Astrocyte (in vitro differentiated cells and primary cell): ENCODE measurements at regions not wholly inside any gene's neighbourhood (a gene's known extent, or its start where the extent isn't known, plus 50 kb on each side); places are given as distances from the start of the nearest gene placed in this dataset.

ENCODE experiments used
- DNase-seq: peaks from one replicate; pipeline ENCODE4 v3.0.0-alpha.2; 2010; ENCODE audit warnings: low read depth
- FAIRE-seq: peaks from 2 replicates; lab custom pipeline; 2011; peaks lifted over from hg19 to GRCh38; lab: Jason Lieb, UNC
- H2AFZ ChIP-seq: 2 replicates; pipeline ENCODE4 v1.6.0; 2012; ENCODE audit warnings: low read depth, low read length, inconsistent platforms
- H3K27ac ChIP-seq: 2 replicates; pipeline ENCODE4 v1.5.1; 2011; ENCODE audit warnings: low read depth, low read length, inconsistent platforms
- H3K27me3 ChIP-seq: 2 replicates; pipeline ENCODE4 v1.6.0; 2011; ENCODE audit warnings: low read length, inconsistent platforms; ENCODE audit not compliant: insufficient read depth
- H3K36me3 ChIP-seq: 2 replicates; pipeline ENCODE4 v1.5.1; 2011; ENCODE audit warnings: low read length, inconsistent platforms; ENCODE audit not compliant: insufficient read depth
- H3K4me1 ChIP-seq: 2 replicates; pipeline ENCODE4 v1.5.1; 2011; ENCODE audit warnings: low read length, inconsistent platforms; ENCODE audit not compliant: insufficient read depth
- H3K4me2 ChIP-seq: 2 replicates; pipeline ENCODE4 v1.6.0; 2012; ENCODE audit warnings: low read length, inconsistent platforms
- H3K4me3 ChIP-seq: 2 replicates; pipeline ENCODE4 v1.5.1; 2011; ENCODE audit warnings: low read depth, mild to moderate bottlenecking, low read length, inconsistent platforms; ENCODE audit not compliant: insufficient read depth
- H3K79me2 ChIP-seq: 2 replicates; pipeline ENCODE4 v1.6.0; 2012; ENCODE audit warnings: mild to moderate bottlenecking, low read length, inconsistent platforms; ENCODE audit not compliant: insufficient read depth
- H3K9ac ChIP-seq: 2 replicates; pipeline ENCODE4 v1.6.0; 2012; ENCODE audit warnings: mild to moderate bottlenecking, low read length, inconsistent platforms
- H3K9me3 ChIP-seq: 2 replicates; pipeline ENCODE4 v1.5.1; 2012; ENCODE audit warnings: low read depth, mild to moderate bottlenecking, low read length, inconsistent platforms; ENCODE audit not compliant: insufficient read depth
- H4K20me1 ChIP-seq: 2 replicates; pipeline ENCODE4 v1.6.0; 2012; ENCODE audit warnings: low read length, inconsistent platforms; ENCODE audit not compliant: insufficient read depth
- H3K27ac Mint-ChIP-seq: one replicate; pipeline ENCODE4 v1.8.0; 2021; ENCODE audit warnings: mild to moderate bottlenecking, mixed read lengths; ENCODE audit not compliant: unreplicated experiment
- H3K27me3 Mint-ChIP-seq: one replicate; pipeline ENCODE4 v1.8.0; 2021; ENCODE audit warnings: low read depth, mixed read lengths; ENCODE audit not compliant: unreplicated experiment
- H3K36me3 Mint-ChIP-seq: one replicate; pipeline ENCODE4 v1.8.0; 2021; ENCODE audit warnings: low read depth, mixed read lengths; ENCODE audit not compliant: unreplicated experiment
- H3K4me1 Mint-ChIP-seq: one replicate; pipeline ENCODE4 v1.8.0; 2021; ENCODE audit warnings: low read depth, mixed read lengths; ENCODE audit not compliant: unreplicated experiment
- H3K4me3 Mint-ChIP-seq: one replicate; pipeline ENCODE4 v1.8.0; 2021; ENCODE audit warnings: mild to moderate bottlenecking, moderate library complexity, mixed read lengths; ENCODE audit not compliant: unreplicated experiment
- H3K9me3 Mint-ChIP-seq: one replicate; pipeline ENCODE4 v1.8.0; 2021; ENCODE audit warnings: mild to moderate bottlenecking, mixed read lengths; ENCODE audit not compliant: unreplicated experiment
- EZH2 ChIP-seq: IDR thresholded peaks from 2 replicates; pipeline ENCODE4 v1.6.1; 2012; ENCODE audit warnings: mild to moderate bottlenecking, low read length, inconsistent platforms; ENCODE audit not compliant: insufficient read depth
- TF ChIP-seq, protein P1 (sequence below): IDR thresholded peaks from 2 replicates; pipeline ENCODE4 v1.5.1; 2011; ENCODE audit warnings: low read depth, mild to moderate bottlenecking, inconsistent platforms, low read length, moderate library complexity; ENCODE audit not compliant: insufficient read depth

DNA sequence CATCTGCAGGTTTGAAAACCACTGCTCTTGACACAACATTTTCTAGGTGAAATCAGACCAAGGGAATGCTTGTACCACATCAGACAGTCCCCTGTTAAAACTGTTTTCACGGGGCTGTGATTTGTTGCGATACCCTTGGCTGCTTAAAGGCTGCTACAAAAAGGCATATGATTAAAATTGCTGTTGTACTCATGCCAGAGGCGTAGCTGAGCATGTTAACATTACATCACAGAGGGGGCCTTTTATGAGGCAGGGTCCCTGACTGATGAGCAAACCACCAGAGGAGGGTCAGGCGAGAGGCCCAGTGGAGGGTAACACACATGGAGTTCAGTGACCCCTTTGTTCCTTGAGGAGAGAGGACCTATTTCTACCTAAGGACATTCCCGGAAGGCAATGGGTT is 70.4 kb upstream of the CDYL start:
- no peak overlapping the region for H3K4me3 Mint-ChIP-seq
- TF ChIP-seq, protein P1, sequence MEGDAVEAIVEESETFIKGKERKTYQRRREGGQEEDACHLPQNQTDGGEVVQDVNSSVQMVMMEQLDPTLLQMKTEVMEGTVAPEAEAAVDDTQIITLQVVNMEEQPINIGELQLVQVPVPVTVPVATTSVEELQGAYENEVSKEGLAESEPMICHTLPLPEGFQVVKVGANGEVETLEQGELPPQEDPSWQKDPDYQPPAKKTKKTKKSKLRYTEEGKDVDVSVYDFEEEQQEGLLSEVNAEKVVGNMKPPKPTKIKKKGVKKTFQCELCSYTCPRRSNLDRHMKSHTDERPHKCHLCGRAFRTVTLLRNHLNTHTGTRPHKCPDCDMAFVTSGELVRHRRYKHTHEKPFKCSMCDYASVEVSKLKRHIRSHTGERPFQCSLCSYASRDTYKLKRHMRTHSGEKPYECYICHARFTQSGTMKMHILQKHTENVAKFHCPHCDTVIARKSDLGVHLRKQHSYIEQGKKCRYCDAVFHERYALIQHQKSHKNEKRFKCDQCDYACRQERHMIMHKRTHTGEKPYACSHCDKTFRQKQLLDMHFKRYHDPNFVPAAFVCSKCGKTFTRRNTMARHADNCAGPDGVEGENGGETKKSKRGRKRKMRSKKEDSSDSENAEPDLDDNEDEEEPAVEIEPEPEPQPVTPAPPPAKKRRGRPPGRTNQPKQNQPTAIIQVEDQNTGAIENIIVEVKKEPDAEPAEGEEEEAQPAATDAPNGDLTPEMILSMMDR: no peak
- TF ChIP-seq EZH2: no peak
- no peaks in the 10 kb centered on the region for H3K79me2 ChIP-seq

DNA sequence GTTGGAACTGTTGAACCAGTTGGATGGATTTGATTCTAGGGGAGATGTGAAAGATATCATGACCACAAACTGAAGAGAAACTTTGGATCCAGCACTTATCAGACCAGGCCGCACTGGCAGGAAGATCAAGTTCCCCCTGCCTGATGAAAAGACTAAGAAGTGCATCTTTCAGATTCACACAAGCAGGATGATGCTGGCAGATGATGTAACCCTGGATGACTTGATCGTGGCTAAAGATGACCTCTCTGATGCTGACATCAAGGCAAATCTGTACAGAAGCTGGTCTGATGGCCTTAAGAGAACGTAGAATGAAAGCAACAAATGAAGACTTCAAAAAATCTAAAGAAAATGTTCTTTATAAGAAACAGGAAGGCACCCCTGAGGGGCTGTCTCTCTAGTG is 72.8 kb upstream of the CDYL start:
- no peak for DNase-seq
- no peaks in the 10 kb centered on the region for H4K20me1 ChIP-seq
- Mint-ChIP-seq H3K36me3 (no peaks in the 10 kb centered on the region), H3K27me3 (no peaks in the 10 kb centered on the region), H3K4me1 (peaks cover 2% of the 10 kb centered on the region), H3K27ac (peak overlapping the region; percentile 22), H3K9me3 (peaks cover 8% of the 10 kb centered on the region), H3K4me3 (no peak overlapping the region)
- no peak overlapping the region for H2AFZ ChIP-seq
- no peaks in the 10 kb centered on the region for H3K36me3 ChIP-seq
- no peak overlapping the region for H3K9ac ChIP-seq
- H3K79me2 ChIP-seq: no peaks in the 10 kb centered on the region
- no peak for FAIRE-seq
- no peaks in the 10 kb centered on the region for H3K4me1 ChIP-seq
- H3K27me3 ChIP-seq: no peaks in the 10 kb centered on the region
- no peak overlapping the region for H3K27ac ChIP-seq
- H3K9me3 ChIP-seq: no peaks in the 10 kb centered on the region
- no peak overlapping the region for H3K4me3 ChIP-seq
- TF ChIP-seq EZH2: no peak
- TF ChIP-seq, protein P1: no peak
- H3K4me2 ChIP-seq: no peak overlapping the region

More for the DNA sequence above, 70.4 kb upstream of the CDYL start:
- H2AFZ ChIP-seq: no peak overlapping the region
- H3K4me2 ChIP-seq: no peak overlapping the region
- no peak overlapping the region for H3K9ac ChIP-seq
- H3K27ac ChIP-seq: no peak overlapping the region
- no peak overlapping the region for H3K4me3 ChIP-seq
- H3K27ac Mint-ChIP-seq: no peak overlapping the region
- H3K36me3 ChIP-seq: no peaks in the 10 kb centered on the region
- no peak for FAIRE-seq
- no peaks in the 10 kb centered on the region for H3K9me3 ChIP-seq
- H3K27me3 Mint-ChIP-seq: peaks cover 5% of the 10 kb centered on the region
- DNase-seq: no peak
- H3K36me3 Mint-ChIP-seq: no peaks in the 10 kb centered on the region
- peaks cover 8% of the 10 kb centered on the region for H3K9me3 Mint-ChIP-seq
- peaks cover 2% of the 10 kb centered on the region for H3K4me1 Mint-ChIP-seq
- H3K4me1 ChIP-seq: no peaks in the 10 kb centered on the region
- H3K27me3 ChIP-seq: no peaks in the 10 kb centered on the region
- H4K20me1 ChIP-seq: no peaks in the 10 kb centered on the region

- peak; percentile 56 for DNase-seq
- H3K9me3 ChIP-seq: no peaks in the 10 kb centered on the region
- H3K36me3 ChIP-seq: no peaks in the 10 kb centered on the region
- H3K79me2 ChIP-seq: no peaks in the 10 kb centered on the region
- H3K4me2 ChIP-seq: no peak overlapping the region
- Mint-ChIP-seq H3K27ac (no peak overlapping the region), H3K36me3 (no peaks in the 10 kb centered on the region), H3K9me3 (peaks cover 5% of the 10 kb centered on the region), H3K4me1 (peaks cover 2% of the 10 kb centered on the region), H3K4me3 (no peak overlapping the region), H3K27me3 (peaks cover 2% of the 10 kb centered on the region)
- no peak overlapping the region for H3K27ac ChIP-seq
- H3K9ac ChIP-seq: no peak overlapping the region
- TF ChIP-seq, protein P1: no peak
- TF ChIP-seq EZH2: no peak
- no peak overlapping the region for H3K4me3 ChIP-seq
- no peaks in the 10 kb centered on the region for H4K20me1 ChIP-seq
- FAIRE-seq: no peak
- no peaks in the 10 kb centered on the region for H3K27me3 ChIP-seq
- H2AFZ ChIP-seq: no peak overlapping the region
- no peaks in the 10 kb centered on the region for H3K4me1 ChIP-seq
These were observed 77.1 kb upstream of the CDYL start for GRCh38 chr6:4698901-4699659.
